Breast epithelium (tissue), 4 donors: ENCODE measurements at regions not wholly inside any gene's neighbourhood (a gene's known extent, or its start where the extent isn't known, plus 50 kb on each side); places are given as distances from the start of the nearest gene placed in this dataset.
"Not testable (repeated sequence)": the region's sequence is repeated elsewhere in the genome, so short reads cannot be mapped to it uniquely, and the experiment has no call there.

ENCODE experiments used
- DNase-seq, 2 donors: peaks; one replicate each; pipeline ENCODE4 v3.0.0-alpha.2; 2019; ENCODE audit warnings: low spot score in 2 of 2
- H3K27ac ChIP-seq, 2 donors: fragments of 200-600 bp; sonication (generic) in 1 of 2; one replicate each; pipeline ENCODE4 v1.5.1; 2016 to 2019; ENCODE audit warnings: mild to moderate bottlenecking in 1 of 2
- H3K27me3 ChIP-seq, 2 donors: fragments of 200-600 bp; sonication (generic) in 1 of 2; one replicate each; pipeline versions ENCODE4 v1.5.1 to v1.6.0; 2017 to 2019; ENCODE audit warnings: control low read depth in 1 of 2, mild to moderate bottlenecking in 1 of 2
- H3K36me3 ChIP-seq: fragments of 200-600 bp; one replicate; pipeline ENCODE4 v1.5.1; 2019
- H3K4me1 ChIP-seq, 2 donors: fragments of 200-600 bp; sonication (generic); one replicate each; pipeline ENCODE4 v1.5.1; 2016 to 2019; ENCODE audit warnings: control low read depth in 1 of 2
- H3K4me3 ChIP-seq, 3 donors: fragments of 200-600 bp; sonication (generic); 1 replicate in 2 of 3; 2 replicates in 1 of 3; pipeline ENCODE4 v1.5.1; 2016 to 2019; ENCODE audit warnings: mild to moderate bottlenecking in 3 of 3, moderate library complexity in 2 of 3
- H3K9me3 ChIP-seq, 2 donors: fragments of 200-600 bp; sonication (generic) in 1 of 2; one replicate each; pipeline ENCODE4 v1.5.1; 2016 to 2019; ENCODE audit warnings: control low read depth in 1 of 2
- POLR2A ChIP-seq: fragments of 450-650 bp; IDR thresholded peaks from one replicate; pipeline ENCODE4 v1.6.1; 2016; ENCODE audit warnings: antibody characterized with exemption, mild to moderate bottlenecking, moderate library complexity
- POLR2AphosphoS5 ChIP-seq, 3 donors: sonication (generic); formaldehyde crosslinking; IDR thresholded peaks; one replicate each; pipeline ENCODE4 v1.6.1; 2017; ENCODE audit warnings: antibody characterized with exemption in 3 of 3
- intact Hi-C: fragments of 100-400 bp; cut with DNase I; formaldehyde crosslinking; loops from one replicate; pipeline ENCODE4 v1.15.1; 2023; ENCODE audit warnings: low total_unique reads
- TF ChIP-seq, protein P1 (sequence below), 3 donors: fragments of 450-650 bp; IDR thresholded peaks; one replicate each; pipeline ENCODE4 v1.5.1; 2016 to 2017; ENCODE audit warnings: antibody characterized with exemption in 3 of 3, mild to moderate bottlenecking in 3 of 3, moderate library complexity in 3 of 3

DNA sequence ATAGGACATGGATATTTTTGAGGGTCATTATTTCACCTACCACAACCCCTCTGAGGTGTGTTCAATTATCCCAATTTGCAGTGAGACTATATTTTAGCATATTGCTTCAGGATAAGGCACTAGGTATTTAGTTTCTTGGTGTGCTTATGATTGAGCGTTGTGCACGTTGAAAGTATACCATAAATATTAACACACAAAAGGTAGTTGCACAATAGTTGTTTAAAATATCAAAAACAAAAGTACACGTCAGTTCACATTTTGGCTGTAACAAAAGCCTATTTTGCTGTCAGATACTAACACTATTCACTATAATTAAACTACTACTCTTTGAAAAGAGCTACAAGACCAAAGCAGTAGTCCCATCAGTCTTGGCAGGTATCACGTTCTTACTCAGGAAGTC lies 367.5 kb downstream of the DSC3 start:
- H3K4me3 ChIP-seq, result no peak overlapping the region
- H3K9me3 ChIP-seq, result no peaks in the 10 kb centered on the region
- no peaks in the 10 kb centered on the region for H3K27me3 ChIP-seq
- no peak for DNase-seq
- no peaks in the 10 kb centered on the region for H3K36me3 ChIP-seq
- intact Hi-C loops, result no loop called here
- no peak for TF ChIP-seq POLR2AphosphoS5 (IDR thresholded peaks at IDR 0.05)
- TF ChIP-seq, protein P1, sequence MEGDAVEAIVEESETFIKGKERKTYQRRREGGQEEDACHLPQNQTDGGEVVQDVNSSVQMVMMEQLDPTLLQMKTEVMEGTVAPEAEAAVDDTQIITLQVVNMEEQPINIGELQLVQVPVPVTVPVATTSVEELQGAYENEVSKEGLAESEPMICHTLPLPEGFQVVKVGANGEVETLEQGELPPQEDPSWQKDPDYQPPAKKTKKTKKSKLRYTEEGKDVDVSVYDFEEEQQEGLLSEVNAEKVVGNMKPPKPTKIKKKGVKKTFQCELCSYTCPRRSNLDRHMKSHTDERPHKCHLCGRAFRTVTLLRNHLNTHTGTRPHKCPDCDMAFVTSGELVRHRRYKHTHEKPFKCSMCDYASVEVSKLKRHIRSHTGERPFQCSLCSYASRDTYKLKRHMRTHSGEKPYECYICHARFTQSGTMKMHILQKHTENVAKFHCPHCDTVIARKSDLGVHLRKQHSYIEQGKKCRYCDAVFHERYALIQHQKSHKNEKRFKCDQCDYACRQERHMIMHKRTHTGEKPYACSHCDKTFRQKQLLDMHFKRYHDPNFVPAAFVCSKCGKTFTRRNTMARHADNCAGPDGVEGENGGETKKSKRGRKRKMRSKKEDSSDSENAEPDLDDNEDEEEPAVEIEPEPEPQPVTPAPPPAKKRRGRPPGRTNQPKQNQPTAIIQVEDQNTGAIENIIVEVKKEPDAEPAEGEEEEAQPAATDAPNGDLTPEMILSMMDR (IDR thresholded peaks at IDR 0.05), result no peak
- TF ChIP-seq POLR2A, result no peak
- no peaks in the 10 kb centered on the region for H3K4me1 ChIP-seq
- no peak overlapping the region for H3K27ac ChIP-seq

DNA sequence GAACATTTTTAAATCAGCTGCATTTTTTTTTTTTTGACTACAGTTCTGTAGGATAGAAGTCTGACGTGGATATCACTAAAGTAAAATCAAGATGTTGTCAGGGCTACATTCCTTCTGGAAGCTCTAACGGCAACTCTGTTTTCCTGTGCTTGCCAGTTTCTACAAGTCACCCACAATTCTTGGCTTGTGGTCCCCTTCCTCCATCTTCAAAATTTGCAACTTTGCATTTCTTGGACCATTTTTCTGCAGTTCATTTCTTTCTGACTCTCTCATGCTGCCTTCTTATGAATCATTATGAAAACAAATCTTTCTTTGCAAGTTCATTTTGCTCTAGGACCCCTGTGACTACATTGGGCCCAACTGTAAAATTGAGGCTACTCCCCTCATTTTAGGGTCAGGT lies 367.9 kb downstream of the DSC3 start:
- intact Hi-C loops, result no loop called here
- no peaks in the 10 kb centered on the region for H3K4me1 ChIP-seq
- H3K27me3 ChIP-seq, result no peaks in the 10 kb centered on the region
- no peaks in the 10 kb centered on the region for H3K36me3 ChIP-seq
- no peaks in the 10 kb centered on the region for H3K9me3 ChIP-seq
- no peak for DNase-seq
- H3K4me3 ChIP-seq, result no peak overlapping the region
- H3K27ac ChIP-seq, result no peak overlapping the region
- TF ChIP-seq, protein P1 (IDR thresholded peaks at IDR 0.05), result no peak
- TF ChIP-seq POLR2AphosphoS5 (IDR thresholded peaks at IDR 0.05) (no peak), POLR2A (no peak)

DNA sequence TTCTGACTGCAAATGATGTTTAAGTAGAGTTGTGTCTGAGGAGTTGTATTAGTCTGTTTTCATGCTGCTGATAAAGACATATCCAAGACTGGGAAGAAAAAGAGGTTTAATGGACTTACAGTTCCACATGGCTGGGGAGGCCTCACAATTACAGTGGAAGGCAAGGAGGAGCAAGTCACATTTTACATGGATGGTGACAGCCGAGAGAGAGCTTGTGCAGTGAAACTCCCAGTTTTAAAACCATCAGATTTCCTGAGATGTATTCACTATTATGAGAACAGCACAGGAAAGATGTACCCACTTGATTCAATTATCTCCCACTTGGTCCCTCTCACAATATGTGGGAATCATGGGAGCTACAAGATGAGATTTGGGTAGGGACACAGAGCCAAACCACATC lies 370.1 kb downstream of the DSC3 start:
- DNase-seq, H3K9me3 ChIP-seq, H3K36me3 ChIP-seq, H3K4me3 ChIP-seq, H3K27ac ChIP-seq, H3K27me3 ChIP-seq, H3K4me1 ChIP-seq, intact Hi-C loops: not testable (repeated sequence)

DNA sequence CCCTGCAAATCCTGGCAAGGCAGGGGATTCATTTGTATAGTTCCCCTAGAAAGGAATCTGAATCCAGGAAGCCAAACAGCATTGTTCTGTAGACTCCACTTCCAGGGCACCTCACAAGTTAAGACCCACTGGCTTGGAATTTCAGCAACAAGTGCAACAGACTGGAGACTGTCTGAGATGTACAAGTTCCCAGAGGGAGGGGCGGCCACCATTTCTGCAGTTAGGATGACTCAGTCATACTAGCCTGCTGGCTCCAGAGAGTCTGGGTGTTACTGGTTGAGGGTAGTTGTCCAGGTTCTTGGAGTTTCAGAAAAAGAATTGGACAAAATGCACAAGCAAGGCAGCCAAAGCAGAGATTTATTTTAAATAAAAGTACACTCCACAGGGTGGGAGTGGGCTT lies 384.2 kb downstream of the DSC3 start:
- intact Hi-C loops, result no loop called here
- Histone ChIP-seq H3K4me3 (no peak overlapping the region), H3K27me3 (no peaks in the 10 kb centered on the region)

DNA sequence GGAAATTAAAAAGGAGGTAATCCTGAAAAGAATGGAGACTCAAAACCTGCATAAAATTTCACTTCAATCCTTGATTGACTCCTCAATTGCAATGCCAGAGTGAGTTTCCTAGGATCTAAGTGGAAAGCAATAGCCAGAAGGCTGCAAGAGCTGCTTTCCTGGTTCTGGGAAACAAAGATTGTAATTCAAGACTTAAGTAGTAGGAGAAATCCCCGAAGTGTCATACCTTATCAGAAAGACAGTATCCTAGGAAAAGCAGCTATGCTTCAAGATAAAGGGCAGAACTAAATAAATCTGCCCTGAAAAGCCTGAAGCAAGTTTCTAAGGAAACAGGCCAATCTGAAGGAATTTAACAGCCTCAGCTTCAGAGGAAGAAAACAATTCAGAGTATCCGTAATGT lies 390.2 kb downstream of the DSC3 start:
- intact Hi-C loops, result no loop called here
- no peak for DNase-seq
- H3K4me3 ChIP-seq, result no peak overlapping the region
- H3K36me3 ChIP-seq, result no peaks in the 10 kb centered on the region
- H3K4me1 ChIP-seq, result no peaks in the 10 kb centered on the region
- H3K9me3 ChIP-seq, result no peaks in the 10 kb centered on the region
- H3K27ac ChIP-seq, result no peak overlapping the region
- H3K27me3 ChIP-seq, result no peaks in the 10 kb centered on the region
- TF ChIP-seq, protein P1 (IDR thresholded peaks at IDR 0.05), result no peak
- TF ChIP-seq POLR2A, result no peak
- no peak for TF ChIP-seq POLR2AphosphoS5 (IDR thresholded peaks at IDR 0.05)

More for the DNA sequence above, 384.2 kb downstream of the DSC3 start:
- no peak for DNase-seq
- no peak overlapping the region for H3K27ac ChIP-seq
- no peaks in the 10 kb centered on the region for H3K36me3 ChIP-seq
- H3K4me1 ChIP-seq, result no peaks in the 10 kb centered on the region
- peaks cover 0 to 11% of the 10 kb centered on the region in 2 donors for H3K9me3 ChIP-seq
- TF ChIP-seq POLR2A (no peak), POLR2AphosphoS5 (IDR thresholded peaks at IDR 0.05) (no peak)
- TF ChIP-seq, protein P1 (IDR thresholded peaks at IDR 0.05), result no peak

DNA sequence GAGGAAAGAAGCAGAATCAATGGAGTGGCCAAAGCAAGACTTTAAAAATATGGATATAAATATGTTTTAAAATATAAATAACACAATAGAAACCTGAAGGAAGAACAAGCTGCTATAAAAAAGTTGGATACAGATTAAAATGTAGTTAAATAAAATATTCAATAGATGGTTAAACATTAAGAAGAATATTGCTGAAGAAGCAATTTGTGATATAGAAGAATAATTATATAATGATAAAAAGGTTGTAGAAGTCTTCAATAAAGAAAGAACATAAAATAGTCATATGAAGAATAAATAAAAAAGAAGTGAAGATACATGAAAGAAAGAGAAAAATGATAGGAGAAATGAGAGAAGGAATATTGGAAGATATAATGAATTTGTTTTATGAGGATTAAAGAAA lies 392.0 kb downstream of the DSC3 start:
- no peak overlapping the region for H3K4me3 ChIP-seq
- H3K27me3 ChIP-seq, result no peaks in the 10 kb centered on the region
- no peaks in the 10 kb centered on the region for H3K36me3 ChIP-seq
- no peaks in the 10 kb centered on the region for H3K4me1 ChIP-seq
- H3K9me3 ChIP-seq, result no peaks in the 10 kb centered on the region
- intact Hi-C loops, result no loop called here
- H3K27ac ChIP-seq, result no peak overlapping the region
- TF ChIP-seq, protein P1 (IDR thresholded peaks at IDR 0.05), result no peak
- TF ChIP-seq POLR2A, result no peak
- no peak for TF ChIP-seq POLR2AphosphoS5 (IDR thresholded peaks at IDR 0.05)
- no peak for DNase-seq
